Activated CD4-positive, alpha-beta T cell treated with anti-CD3 and anti-CD28 coated beads, Interleukin-2, amount 50 U/mL, for 24 hours (primary cell): ENCODE measurements at regions not wholly inside any gene's neighbourhood (a gene's known extent, or its start where the extent isn't known, plus 50 kb on each side); places are given as distances from the start of the nearest gene placed in this dataset.

ENCODE experiments used
- DNase-seq, 2 donors: peaks; one replicate each; pipeline ENCODE4 v3.0.0-alpha.2; 2020; ENCODE audit warnings: low read depth in 1 of 2, low spot score in 1 of 2

- no peak for DNase-seq
Observed at GRCh38 chr21:15363921-15364320, 299.1 kb upstream of the NRIP1 start.

- DNase-seq: no peak
Observed at GRCh38 chr21:15365751-15366392, 301.1 kb upstream of the NRIP1 start.

- no peak for DNase-seq
Observed at GRCh38 chr21:15366555-15366954, 301.8 kb upstream of the NRIP1 start.

- no peak for DNase-seq
Observed at GRCh38 chr21:15367061-15367626, 302.3 kb upstream of the NRIP1 start.

GRCh38 chr21:15370462-15370975, 305.7 kb upstream of the NRIP1 start:
- DNase-seq: no peak

DNA sequence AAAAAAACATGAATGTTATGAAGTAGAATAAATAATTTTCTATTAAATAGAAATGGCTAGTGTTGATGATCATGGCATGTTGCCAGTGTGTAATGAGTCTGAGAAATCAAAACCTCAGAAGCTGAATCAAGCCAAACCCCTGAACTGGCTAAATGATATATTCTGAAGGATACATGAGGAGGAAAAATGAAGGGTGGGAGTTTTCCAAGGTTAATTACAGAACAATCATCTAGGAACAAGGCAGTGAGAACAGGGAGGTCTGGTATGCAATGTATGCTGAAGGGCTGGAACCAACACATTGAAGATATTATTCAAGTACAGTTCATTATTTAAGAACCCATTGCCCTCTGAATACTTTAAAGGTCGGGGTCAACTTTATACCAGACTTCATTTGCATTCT, 309.1 kb upstream of the NRIP1 start:
- DNase-seq: no peak

DNA sequence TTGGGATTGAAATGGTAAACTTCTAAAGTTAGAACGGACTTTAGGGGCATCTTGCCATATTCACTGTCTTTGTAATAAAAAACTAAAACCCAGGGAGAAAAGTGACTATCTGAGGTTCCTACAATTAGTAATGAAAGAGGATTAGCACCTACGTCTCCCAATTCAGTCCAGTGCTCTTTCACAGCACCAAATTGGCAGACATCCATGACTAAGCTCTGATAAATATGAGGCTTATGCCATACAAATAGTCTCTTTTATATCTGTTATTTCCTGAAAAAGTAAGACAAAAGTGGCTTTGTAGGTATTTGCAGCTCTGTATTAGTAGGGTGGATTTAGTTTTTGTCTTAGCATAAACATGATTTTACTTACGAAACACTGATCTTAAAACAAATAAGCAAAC, 315.0 kb upstream of the NRIP1 start:
- DNase-seq: no peak

DNA sequence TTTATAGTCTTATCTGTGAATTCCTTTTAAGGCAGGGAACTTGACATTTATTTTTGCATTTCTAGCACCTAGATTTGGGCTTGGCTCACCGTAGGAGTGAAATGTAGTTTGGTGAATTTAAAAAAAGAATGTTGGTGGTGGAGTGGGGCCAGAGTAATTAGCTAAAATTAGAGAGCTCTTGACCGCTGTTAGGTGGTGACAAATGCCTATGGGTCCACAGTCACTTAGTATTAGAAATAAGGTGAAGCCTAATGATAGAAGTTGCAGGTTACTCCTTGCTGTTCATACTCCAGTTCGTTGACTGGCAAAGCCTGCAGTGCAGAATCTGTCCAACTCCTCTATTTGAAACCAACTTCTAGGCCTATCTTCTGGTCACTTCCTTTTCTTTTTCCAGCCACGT, 318.8 kb upstream of the NRIP1 start:
- no peak for DNase-seq

- no peak for DNase-seq
Observed at GRCh38 chr21:15390049-15390448, 325.2 kb upstream of the NRIP1 start.

DNA sequence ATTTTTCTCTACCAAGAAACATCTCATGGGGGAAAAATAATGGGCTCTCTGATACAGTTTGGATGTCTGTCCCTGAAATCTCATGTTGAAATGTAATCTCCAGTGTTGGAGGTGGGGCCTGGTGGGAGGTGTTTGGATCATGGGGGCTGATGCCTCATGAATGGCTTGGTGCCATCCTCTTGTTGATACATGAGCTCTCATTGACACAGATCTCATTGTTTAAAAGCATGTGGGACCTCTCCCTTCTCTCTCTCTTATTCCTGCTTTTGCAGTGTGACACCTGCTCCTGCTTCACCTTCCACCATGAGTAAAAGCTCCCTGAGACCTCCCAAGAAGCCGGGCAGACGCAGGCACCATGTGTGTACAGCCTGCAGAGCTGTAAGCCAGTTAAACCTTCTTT, 332.5 kb upstream of the NRIP1 start:
- DNase-seq: no peak

DNA sequence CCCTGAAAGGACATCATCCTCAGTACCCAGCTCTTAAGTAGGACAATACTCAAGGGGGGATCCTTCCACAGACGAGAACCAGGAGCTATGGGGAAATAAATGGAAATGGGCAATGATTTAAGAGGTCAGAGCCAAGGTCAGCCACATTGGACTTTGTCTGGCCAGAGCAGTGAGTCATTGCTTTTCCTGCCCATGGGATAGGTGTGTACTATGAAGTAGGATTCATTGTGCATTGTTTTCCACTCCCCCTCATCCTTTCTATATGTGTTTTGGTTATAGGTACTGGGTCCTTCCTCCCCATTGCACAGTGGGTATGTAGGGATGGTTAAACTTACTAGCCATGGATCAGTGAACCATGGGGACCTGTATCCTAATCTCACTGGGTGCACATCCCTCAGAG, 328.9 kb upstream of the USP25 start:
- DNase-seq: no peak

DNA sequence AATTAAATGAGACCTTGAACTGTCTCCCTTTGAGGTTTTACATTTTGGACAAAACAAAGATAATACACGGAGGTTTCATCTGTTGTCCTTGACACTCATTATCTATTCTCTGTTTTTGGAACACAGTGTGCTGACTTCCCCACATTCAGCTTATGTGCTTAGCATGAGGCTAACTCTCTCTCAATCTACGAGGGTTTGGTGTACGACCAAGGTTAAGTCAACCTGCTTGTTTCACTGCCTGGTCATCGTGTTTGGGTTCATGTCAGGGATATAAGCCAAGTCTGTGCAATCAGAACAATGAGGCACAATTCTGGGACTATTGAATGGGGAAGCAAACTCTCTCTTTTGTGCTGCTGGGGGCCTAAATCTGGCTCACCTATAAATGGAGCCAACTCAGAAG, 328.5 kb upstream of the USP25 start:
- no peak for DNase-seq

DNA sequence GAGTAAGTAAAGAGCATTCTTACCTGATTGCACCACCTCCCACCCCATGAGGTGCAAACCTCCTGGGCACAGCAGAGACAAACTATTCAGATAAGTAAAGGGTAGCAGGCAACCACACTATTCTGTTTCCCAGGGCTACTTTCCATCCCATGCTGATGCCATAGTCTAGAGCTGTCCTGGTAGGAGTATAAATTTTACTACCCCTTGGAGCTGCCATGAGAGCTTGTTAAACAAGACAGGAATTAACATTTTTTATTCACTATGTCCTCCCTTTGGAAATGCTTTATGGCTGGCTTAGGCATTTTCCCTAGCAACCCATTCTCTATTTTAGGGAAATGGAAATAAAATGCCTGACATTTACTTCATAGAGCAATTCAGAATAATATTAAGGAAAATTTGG, 324.6 kb upstream of the USP25 start:
- DNase-seq: no peak

GRCh38 chr21:15406791-15407190, 323.0 kb upstream of the USP25 start:
- DNase-seq: no peak

- DNase-seq: no peak
Observed at GRCh38 chr21:15407585-15407984, 322.2 kb upstream of the USP25 start.

- no peak for DNase-seq
Observed at GRCh38 chr21:15408089-15408488, 321.7 kb upstream of the USP25 start.

DNA sequence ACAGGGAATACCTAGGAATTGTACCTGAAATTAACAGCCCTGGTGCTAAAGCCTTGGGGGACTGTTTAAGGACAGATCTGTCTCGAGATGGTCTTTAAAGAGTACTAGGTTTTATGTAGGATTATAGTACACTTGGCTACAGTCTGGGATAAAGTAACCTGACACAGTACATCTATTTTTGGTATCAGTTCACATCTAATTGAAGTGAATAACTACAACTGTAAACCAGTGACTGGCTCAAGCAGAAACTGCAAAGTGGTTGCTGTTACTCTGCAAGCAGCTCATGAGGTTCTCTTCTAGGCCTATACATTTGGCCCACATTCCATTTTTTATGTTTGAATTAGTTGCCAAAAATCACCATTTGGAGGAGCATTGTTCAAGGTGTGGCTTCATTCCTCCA, 320.8 kb upstream of the USP25 start:
- no peak for DNase-seq

GRCh38 chr21:15410853-15411252, 318.9 kb upstream of the USP25 start:
- DNase-seq: no peak

- DNase-seq: no peak
Observed at GRCh38 chr21:15414057-15414456, 315.7 kb upstream of the USP25 start.

- no peak for DNase-seq
Observed at GRCh38 chr21:15415541-15416261, 314.1 kb upstream of the USP25 start.

DNA sequence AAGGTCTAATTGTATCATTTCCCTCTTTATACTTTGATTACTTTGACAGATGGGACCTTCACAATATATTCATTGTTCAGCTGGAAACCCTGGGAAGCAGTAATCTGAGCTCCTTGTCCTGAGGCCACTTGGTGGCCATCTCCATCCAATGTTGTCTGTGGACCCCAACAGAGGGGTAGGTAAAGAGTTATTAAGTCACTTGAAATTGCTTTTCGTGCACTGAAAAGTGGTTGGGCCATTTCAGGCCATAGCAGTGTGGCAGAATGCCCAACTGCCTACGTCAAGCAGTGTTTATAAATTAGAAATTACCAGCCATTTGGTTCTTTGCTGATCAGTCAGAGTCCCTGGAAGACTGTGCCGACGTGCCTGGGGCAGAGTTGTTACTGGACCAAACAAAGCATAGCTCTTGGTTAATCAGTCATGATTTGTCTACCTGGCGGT, 308.3 kb upstream of the USP25 start:
- no peak for DNase-seq

GRCh38 chr21:15421947-15422346, 307.8 kb upstream of the USP25 start:
- no peak for DNase-seq
